Activated naive CD4-positive, alpha-beta T cell treated with anti-CD3 and anti-CD28 coated beads, Interleukin-2, amount 50 U/mL, for 24 hours (primary cell): ENCODE measurements at regions not wholly inside any gene's neighbourhood (a gene's known extent, or its start where the extent isn't known, plus 50 kb on each side); places are given as distances from the start of the nearest gene placed in this dataset.
"Not testable (repeated sequence)": the region's sequence is repeated elsewhere in the genome, so short reads cannot be mapped to it uniquely, and the experiment has no call there.

Experiments used
- H3K27ac Mint-ChIP-seq: one replicate; pipeline ENCODE4 v1.8.0; 2021; ENCODE audit warnings: mild to moderate bottlenecking, mixed read lengths
- H3K27me3 Mint-ChIP-seq: one replicate; pipeline ENCODE4 v1.8.0; 2021; ENCODE audit warnings: mixed read lengths
- H3K36me3 Mint-ChIP-seq: one replicate; pipeline ENCODE4 v1.8.0; 2021; ENCODE audit warnings: mixed read lengths
- H3K4me1 Mint-ChIP-seq: one replicate; pipeline ENCODE4 v1.8.0; 2021; ENCODE audit warnings: mixed read lengths
- H3K4me3 Mint-ChIP-seq: one replicate; pipeline ENCODE4 v1.8.0; 2021; ENCODE audit warnings: mild to moderate bottlenecking, mixed read lengths
- H3K9me3 Mint-ChIP-seq: one replicate; pipeline ENCODE4 v1.8.0; 2021; ENCODE audit warnings: mixed read lengths

DNA sequence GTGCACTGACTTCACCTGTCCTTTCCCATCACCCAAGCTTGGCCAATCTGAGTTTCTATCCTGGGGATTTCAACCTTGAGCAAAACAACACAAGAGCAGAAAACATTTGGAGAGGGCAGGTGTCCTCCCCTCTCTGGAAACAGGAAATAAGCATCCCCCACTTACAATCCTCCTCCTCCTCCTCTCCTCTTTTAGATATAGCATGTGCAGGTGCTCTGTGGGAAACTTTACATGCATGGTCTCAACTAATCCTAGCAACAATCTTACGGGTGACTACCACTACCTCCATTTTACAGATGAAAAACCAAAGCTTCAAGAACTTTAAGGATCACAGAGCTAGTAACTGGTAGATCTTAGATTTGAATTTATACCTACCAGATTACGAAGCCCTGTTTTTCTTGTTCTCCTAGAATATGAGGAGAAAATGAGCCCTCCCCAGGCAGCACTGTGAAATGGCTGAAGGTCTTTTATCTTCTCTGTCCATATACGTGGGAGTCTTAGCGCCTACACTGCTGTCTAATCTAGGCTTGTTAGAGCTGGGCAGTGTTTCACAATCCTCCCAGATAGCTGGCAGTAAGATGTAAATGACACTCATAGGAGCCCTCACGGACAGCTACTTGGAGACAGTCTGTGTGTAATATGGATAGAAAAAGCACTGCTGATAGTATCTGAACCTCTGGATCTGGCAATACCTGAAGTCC, 301.2 kb upstream of the PROK2 start:
- no peaks in the 10 kb centered on the region for H3K36me3 Mint-ChIP-seq
- H3K9me3 Mint-ChIP-seq, result no peaks in the 10 kb centered on the region
- H3K27me3 Mint-ChIP-seq, result no peaks in the 10 kb centered on the region
- H3K4me1 Mint-ChIP-seq, result peaks cover 15% of the 10 kb centered on the region
- no peak overlapping the region for H3K27ac Mint-ChIP-seq
- no peak overlapping the region for H3K4me3 Mint-ChIP-seq

- Mint-ChIP-seq H3K9me3 (no peaks in the 10 kb centered on the region), H3K4me3 (no peak overlapping the region), H3K36me3 (no peaks in the 10 kb centered on the region), H3K27ac (no peak overlapping the region), H3K27me3 (no peaks in the 10 kb centered on the region), H3K4me1 (peaks cover 16% of the 10 kb centered on the region)
Measured at GRCh38 chr3:72085036-72085435, 300.1 kb upstream of the PROK2 start.

DNA sequence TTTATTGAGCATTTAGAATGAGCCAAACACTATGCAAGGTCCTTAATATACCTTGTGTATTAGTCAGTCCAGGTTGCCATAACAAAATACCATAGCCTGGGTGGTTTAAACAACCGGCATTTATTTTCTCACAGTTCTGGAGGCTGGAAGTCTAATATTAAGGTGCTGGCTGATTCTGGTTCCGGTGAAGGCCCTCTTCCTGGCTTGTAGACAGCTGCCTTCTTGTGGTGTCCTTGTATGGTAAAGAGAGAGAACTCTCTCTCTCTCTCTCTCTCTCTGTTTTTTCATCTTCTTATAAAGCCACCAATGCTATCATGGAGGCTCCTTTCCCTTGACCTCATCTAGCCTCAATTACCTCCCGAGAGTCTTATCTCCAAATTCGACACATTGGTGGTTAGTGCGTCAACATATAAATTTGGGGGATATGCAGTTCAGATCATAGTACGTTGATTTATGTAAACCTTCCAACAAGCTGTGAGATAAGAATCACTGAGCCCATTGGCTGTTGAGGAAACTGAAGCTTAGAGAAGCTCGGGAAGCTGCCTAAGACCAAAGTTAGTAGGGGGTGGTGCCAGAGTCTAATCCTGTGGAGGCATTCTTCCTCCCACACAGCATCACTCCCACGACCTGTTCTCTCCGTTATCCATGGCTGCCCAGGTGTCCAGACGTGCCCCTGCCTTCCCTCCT, 298.0 kb upstream of the PROK2 start:
- Mint-ChIP-seq H3K27me3 (no peaks in the 10 kb centered on the region), H3K27ac (no peak overlapping the region), H3K9me3 (no peaks in the 10 kb centered on the region), H3K4me1 (peaks cover 19% of the 10 kb centered on the region), H3K36me3 (no peaks in the 10 kb centered on the region), H3K4me3 (no peak overlapping the region)

DNA sequence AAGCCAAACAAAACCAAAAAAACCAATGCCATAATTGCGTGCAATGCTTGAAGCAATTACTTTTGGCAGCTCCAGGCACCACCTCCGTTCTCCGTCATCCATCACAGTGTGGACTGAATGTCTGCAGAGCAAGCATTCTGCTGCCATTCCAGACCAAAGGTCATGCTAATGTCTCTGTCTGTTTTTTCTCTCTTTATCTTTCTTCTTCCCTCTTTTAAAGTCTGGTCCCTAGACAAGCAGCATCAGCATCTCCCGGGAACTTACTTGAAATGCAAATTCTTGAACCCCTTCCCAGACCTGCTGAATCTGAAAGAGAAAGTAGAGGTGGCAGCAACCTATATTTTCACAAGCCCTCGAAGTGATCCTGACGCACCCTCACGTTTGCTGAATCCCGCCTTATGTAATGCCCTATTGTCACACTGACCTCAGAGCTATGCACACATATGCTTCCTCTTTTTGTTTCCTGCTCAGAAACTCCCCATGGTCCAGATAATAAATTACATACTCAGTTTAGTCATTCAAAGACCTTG, 297.3 kb upstream of the PROK2 start:
- Mint-ChIP-seq H3K27ac (no peak overlapping the region), H3K9me3 (no peaks in the 10 kb centered on the region), H3K4me1 (peaks cover 20% of the 10 kb centered on the region), H3K27me3 (no peaks in the 10 kb centered on the region), H3K36me3 (no peaks in the 10 kb centered on the region), H3K4me3 (no peak overlapping the region)

GRCh38 chr3:72081471-72082185, 296.7 kb upstream of the PROK2 start:
- Mint-ChIP-seq H3K27me3 (no peaks in the 10 kb centered on the region), H3K36me3 (no peaks in the 10 kb centered on the region), H3K9me3 (no peaks in the 10 kb centered on the region), H3K4me1 (peaks cover 22% of the 10 kb centered on the region), H3K4me3 (no peak overlapping the region), H3K27ac (no peak overlapping the region)

DNA sequence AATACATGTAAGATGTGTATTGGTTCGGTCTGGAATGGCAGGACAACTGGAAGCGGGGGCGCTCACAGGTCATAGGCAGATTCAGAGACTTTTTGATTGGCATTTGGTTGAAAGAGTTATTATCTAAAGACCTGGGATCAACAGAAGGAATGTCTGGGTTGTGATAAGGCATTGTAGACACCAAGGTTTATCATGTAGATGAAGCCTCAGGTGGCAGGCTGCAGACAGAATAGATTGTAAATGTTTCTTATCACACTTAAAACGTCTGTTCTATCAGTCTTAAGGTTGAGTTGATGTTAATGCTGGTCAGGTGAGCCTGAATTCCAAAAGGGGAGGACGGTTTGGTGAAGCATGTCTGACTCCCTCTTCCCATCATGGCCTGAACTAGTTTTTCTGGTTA, 295.9 kb upstream of the PROK2 start:
- H3K9me3 Mint-ChIP-seq, result no peaks in the 10 kb centered on the region
- no peak overlapping the region for H3K4me3 Mint-ChIP-seq
- no peaks in the 10 kb centered on the region for H3K36me3 Mint-ChIP-seq
- peaks cover 22% of the 10 kb centered on the region for H3K4me1 Mint-ChIP-seq
- H3K27ac Mint-ChIP-seq, result no peak overlapping the region
- no peaks in the 10 kb centered on the region for H3K27me3 Mint-ChIP-seq

- Mint-ChIP-seq H3K4me1 (peaks cover 22% of the 10 kb centered on the region), H3K36me3 (no peaks in the 10 kb centered on the region), H3K27ac (no peak overlapping the region)
Measured at GRCh38 chr3:72080095-72080494, 295.1 kb upstream of the PROK2 start.

DNA sequence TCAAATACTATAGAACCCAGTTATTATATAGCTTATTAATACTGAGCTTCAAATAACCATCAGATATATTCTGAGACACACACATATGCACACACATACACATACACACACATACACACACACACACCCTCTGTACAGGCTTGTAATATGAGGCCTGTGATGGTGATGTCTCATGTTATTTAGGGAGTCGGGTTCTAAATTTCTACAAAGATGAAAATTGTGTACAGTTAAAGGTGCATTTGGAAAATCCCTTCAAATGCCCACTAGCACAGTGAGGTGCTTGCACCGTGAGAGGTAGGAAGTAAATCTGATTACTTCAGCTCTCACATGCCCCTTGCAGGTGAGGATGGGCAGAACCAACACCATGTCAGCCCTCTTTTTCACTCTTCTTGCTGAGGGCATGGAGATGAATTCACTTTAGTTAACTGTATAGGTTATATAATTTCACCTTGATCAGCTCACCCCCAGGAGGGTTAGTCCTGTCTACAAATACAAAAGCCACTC, 294.5 kb upstream of the PROK2 start:
- H3K27ac Mint-ChIP-seq, result no peak overlapping the region

More at GRCh38 chr3:72080095-72080494, 295.1 kb upstream of the PROK2 start:
- no peaks in the 10 kb centered on the region for H3K27me3 Mint-ChIP-seq
- no peaks in the 10 kb centered on the region for H3K9me3 Mint-ChIP-seq
- H3K4me3 Mint-ChIP-seq, result no peak overlapping the region

DNA sequence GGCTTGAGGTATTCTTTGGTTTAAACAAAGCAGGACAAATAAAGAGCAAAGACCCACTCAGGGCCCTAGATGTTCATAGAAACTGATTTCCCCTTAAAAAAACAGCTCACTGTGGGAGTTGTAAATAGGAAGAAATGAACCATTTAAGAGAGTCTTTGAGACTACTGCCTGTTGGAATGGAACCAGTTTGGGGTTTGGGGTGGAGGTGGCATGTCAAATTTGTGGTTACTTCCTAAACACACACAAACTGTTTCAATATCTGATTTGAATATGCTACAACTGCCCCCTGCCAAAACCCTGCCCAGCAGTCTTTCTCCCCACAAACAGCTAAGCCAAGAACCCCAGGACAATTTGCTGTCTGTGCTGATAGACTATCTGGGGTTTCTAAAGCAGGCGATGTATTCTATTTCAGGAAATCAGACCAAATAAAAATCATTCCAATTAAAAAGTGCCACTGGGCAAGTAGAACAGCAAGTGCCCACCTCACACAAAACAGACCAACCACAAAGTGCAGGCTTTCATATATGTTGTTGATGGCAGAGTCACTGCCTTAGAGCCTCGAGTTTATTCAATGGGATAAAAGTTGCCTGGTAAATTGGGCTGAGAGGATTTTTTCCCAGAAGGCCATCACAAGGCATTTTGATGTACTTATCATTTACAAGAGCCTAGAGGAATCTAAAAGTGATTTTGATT, 293.9 kb upstream of the PROK2 start:
- H3K4me3 Mint-ChIP-seq, result no peak overlapping the region
- peaks cover 22% of the 10 kb centered on the region for H3K4me1 Mint-ChIP-seq
- no peak overlapping the region for H3K27ac Mint-ChIP-seq
- no peaks in the 10 kb centered on the region for H3K27me3 Mint-ChIP-seq
- no peaks in the 10 kb centered on the region for H3K9me3 Mint-ChIP-seq
- no peaks in the 10 kb centered on the region for H3K36me3 Mint-ChIP-seq

More for the DNA sequence above, 294.5 kb upstream of the PROK2 start:
- H3K4me3 Mint-ChIP-seq, result no peak overlapping the region
- H3K4me1 Mint-ChIP-seq, result peaks cover 22% of the 10 kb centered on the region
- no peaks in the 10 kb centered on the region for H3K36me3 Mint-ChIP-seq
- no peaks in the 10 kb centered on the region for H3K27me3 Mint-ChIP-seq
- H3K9me3 Mint-ChIP-seq, result no peaks in the 10 kb centered on the region

DNA sequence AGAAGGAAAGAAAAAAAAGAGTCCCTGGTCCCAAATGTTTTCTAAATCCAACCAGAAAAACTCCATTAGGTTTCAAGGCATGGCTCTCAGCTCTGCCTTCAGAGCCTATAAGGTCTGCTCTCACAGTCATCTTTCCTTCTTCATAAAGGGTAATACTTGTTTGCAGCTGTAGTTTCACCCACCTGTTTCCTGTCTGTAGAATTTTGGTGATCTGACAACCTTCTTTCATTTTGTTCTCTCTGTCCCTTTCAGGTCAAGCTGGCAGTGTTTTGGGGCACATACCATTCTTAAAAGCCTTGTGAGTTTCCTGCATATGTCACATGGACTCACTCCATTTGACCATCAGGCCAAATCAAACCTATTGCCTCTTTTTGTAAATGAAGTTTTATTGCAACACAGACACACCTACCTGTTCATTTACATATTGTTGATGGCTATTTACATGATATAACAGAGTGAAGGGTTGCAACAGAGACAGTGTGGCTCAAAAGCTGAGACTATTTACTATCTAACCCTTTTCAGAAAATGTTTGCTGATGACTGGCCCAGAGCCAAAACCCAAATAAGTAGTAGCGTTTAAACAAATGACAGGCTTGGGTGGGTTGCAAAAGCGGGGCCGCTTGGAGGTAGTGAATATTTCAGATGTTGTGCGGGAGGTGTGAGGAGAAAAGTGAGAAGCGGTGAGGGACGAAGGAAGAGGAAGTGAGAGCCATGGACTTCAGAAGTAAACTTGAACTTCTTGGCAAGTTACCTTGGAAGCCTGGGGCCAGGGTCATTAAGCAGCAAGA, 292.7 kb upstream of the PROK2 start:
- H3K27ac Mint-ChIP-seq, result no peak overlapping the region
- peaks cover 12% of the 10 kb centered on the region for H3K4me1 Mint-ChIP-seq
- H3K4me3 Mint-ChIP-seq, result no peak overlapping the region
- no peaks in the 10 kb centered on the region for H3K27me3 Mint-ChIP-seq
- H3K9me3 Mint-ChIP-seq, result no peaks in the 10 kb centered on the region
- H3K36me3 Mint-ChIP-seq, result no peaks in the 10 kb centered on the region

GRCh38 chr3:72075848-72076247, 290.9 kb upstream of the PROK2 start:
- H3K27me3 Mint-ChIP-seq, H3K27ac Mint-ChIP-seq, H3K4me3 Mint-ChIP-seq, H3K9me3 Mint-ChIP-seq, H3K4me1 Mint-ChIP-seq, H3K36me3 Mint-ChIP-seq: not testable (repeated sequence)

DNA sequence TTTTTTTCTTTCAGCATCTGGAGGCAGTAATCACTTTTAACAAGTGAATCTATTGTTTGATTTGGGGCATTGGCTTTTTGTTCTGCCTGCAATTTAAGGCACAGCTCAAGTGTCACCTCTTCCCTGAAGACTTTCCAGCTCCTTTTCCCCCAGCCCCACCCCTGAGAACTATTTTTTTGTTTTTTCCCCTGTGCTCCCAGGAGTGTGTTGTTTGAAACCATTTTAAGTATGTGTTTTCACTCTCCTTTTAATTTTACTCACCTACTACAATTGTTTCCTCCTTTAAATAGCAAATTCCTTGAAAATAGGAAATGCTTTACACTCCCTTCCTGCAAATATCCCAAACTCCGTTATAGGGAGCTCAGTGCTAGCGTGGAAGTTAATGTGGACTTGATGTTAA, 286.7 kb upstream of the PROK2 start:
- no peaks in the 10 kb centered on the region for H3K4me1 Mint-ChIP-seq
- no peaks in the 10 kb centered on the region for H3K9me3 Mint-ChIP-seq
- H3K4me3 Mint-ChIP-seq, result no peak overlapping the region
- H3K27ac Mint-ChIP-seq, result no peak overlapping the region
- H3K36me3 Mint-ChIP-seq, result no peaks in the 10 kb centered on the region
- H3K27me3 Mint-ChIP-seq, result no peaks in the 10 kb centered on the region

DNA sequence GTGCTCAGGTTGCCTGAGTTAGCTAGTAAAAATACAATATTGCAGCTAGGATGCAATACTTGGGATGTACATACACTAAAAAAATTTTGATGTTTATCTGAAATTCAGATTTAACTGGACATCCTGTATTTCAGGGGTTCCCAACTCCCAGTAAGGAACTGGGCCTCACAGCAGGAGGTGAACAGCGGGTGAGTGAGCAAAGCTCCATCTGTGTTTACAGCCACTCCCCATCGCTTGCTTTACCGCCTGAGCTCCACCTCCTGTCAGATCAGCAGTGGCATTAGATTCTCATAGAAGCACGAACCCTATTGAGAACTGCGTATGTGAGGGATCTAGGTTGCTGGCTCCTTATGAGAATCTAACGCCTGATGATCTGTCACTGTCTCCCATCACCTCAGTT, 285.1 kb upstream of the PROK2 start:
- Mint-ChIP-seq H3K36me3 (no peaks in the 10 kb centered on the region), H3K27me3 (no peaks in the 10 kb centered on the region), H3K9me3 (no peaks in the 10 kb centered on the region), H3K4me1 (no peaks in the 10 kb centered on the region), H3K27ac (no peak overlapping the region), H3K4me3 (no peak overlapping the region)

DNA sequence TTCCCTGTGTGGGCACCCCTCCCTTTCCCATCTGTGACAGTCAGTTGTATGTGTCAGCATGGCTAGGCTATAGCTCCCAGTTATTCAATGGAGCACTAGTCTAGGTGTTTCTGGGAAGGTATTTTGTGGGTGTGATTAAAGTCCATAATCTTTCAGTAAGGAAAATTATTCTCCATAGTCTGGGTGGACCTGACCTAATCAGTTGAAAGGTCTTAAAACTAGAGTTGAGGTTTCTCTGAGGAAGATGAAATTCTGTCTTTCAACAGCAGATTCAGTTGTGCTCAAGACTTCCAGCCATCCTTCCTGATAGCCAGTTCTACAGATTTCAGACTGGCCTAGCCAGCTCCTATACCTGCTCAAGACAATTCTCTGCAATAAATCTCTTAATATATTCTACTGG, 284.6 kb upstream of the PROK2 start:
- Mint-ChIP-seq H3K4me1 (no peaks in the 10 kb centered on the region), H3K36me3 (no peaks in the 10 kb centered on the region), H3K27me3 (no peaks in the 10 kb centered on the region), H3K9me3 (no peaks in the 10 kb centered on the region), H3K4me3 (no peak overlapping the region), H3K27ac (no peak overlapping the region)

DNA sequence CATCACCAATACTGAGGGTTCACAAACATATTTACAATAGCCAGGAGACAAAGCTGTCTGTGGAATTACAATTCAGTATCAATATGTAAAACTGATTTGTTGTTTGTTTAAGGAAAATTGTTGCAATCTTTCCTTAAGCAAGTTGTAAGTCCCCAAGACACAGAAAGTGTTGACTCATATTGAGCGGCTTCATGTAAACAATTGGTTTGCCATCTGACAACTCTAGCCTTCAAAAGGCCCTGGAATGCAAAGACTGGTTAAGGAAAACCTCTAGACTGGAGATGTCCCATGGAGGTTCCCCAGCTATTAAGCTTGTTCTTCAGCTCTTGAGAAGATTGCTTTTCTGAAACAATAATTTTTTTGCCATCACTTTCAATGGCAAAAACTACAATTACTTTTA, 283.7 kb upstream of the PROK2 start:
- no peak overlapping the region for H3K4me3 Mint-ChIP-seq
- H3K27ac Mint-ChIP-seq, result no peak overlapping the region
- no peaks in the 10 kb centered on the region for H3K27me3 Mint-ChIP-seq
- peaks cover 5% of the 10 kb centered on the region for H3K9me3 Mint-ChIP-seq
- no peaks in the 10 kb centered on the region for H3K36me3 Mint-ChIP-seq
- no peaks in the 10 kb centered on the region for H3K4me1 Mint-ChIP-seq
